ENCODE measurements at regions not wholly inside any gene's neighbourhood (a gene's known extent, or its start where the extent isn't known, plus 50 kb on each side); places are given as distances from the start of the nearest gene placed in this dataset.

GRCh38 chr6:1123386-1124375 is 188.2 kb upstream of the FOXQ1 start:
- no peaks in the 10 kb centered on the region for H3K9me3 ChIP-seq (ENCODE audit: insufficient read depth, low read depth, low read length)

GRCh38 chr6:1122083-1122482 is 189.8 kb upstream of the FOXQ1 start:
- H3K9me3 ChIP-seq (ENCODE audit: insufficient read depth, low read depth, low read length): no peaks in the 10 kb centered on the region

More at GRCh38 chr6:1123386-1124375, 188.2 kb upstream of the FOXQ1 start:
- H3K4me1 ChIP-seq (ENCODE audit: insufficient read depth, low read length): 0 out of 2 replicates have a peak, but pooled peaks cover 2% of the 10 kb centered on the region
- H3K27me3 ChIP-seq (ENCODE audit: insufficient read depth, low read length): no peaks in the 10 kb centered on the region
- no peaks in the 10 kb centered on the region for H3K36me3 ChIP-seq (ENCODE audit: insufficient read depth, low read depth, low read length)
- H3K4me3 ChIP-seq (ENCODE audit: low read length): no peak overlapping the region
- no peak overlapping the region; the same call in 1 of the 2 replicates for H3K9ac ChIP-seq (ENCODE audit: low read depth, low read length)
- H3K27ac ChIP-seq (ENCODE audit: low read length): no peak overlapping the region

GRCh38 chr6:1118287-1118647 is 193.6 kb upstream of the FOXQ1 start:
- peaks cover 5% of the 10 kb centered on the region; the same call in 1 of the 2 replicates for H3K27me3 ChIP-seq (ENCODE audit: insufficient read depth, low read length)
- H3K9ac ChIP-seq (ENCODE audit: low read depth, low read length): no peak overlapping the region
- H3K4me3 ChIP-seq (ENCODE audit: low read length): no peak overlapping the region
- no peaks in the 10 kb centered on the region for H3K9me3 ChIP-seq (ENCODE audit: insufficient read depth, low read depth, low read length)
- 0 out of 2 replicates have a peak, but pooled peaks cover 4% of the 10 kb centered on the region for H3K4me1 ChIP-seq (ENCODE audit: insufficient read depth, low read length)
- H3K27ac ChIP-seq (ENCODE audit: low read length): no peak overlapping the region
- H3K36me3 ChIP-seq (ENCODE audit: insufficient read depth, low read depth, low read length): no peaks in the 10 kb centered on the region

More at GRCh38 chr6:1122083-1122482, 189.8 kb upstream of the FOXQ1 start:
- Histone ChIP-seq H3K36me3 (ENCODE audit: insufficient read depth, low read depth, low read length) (no peaks in the 10 kb centered on the region), H3K4me3 (ENCODE audit: low read length) (no peak overlapping the region), H3K27ac (ENCODE audit: low read length) (no peak overlapping the region), H3K4me1 (ENCODE audit: insufficient read depth, low read length) (0 out of 2 replicates have a peak, but pooled peaks cover 4% of the 10 kb centered on the region), H3K27me3 (ENCODE audit: insufficient read depth, low read length) (no peaks in the 10 kb centered on the region), H3K9ac (ENCODE audit: low read depth, low read length) (no peak overlapping the region)

- peaks cover 5% of the 10 kb centered on the region; the same call in 1 of the 2 replicates for H3K27me3 ChIP-seq (ENCODE audit: insufficient read depth, low read length)
- no peak overlapping the region for H3K27ac ChIP-seq (ENCODE audit: low read length)
- no peaks in the 10 kb centered on the region for H3K9me3 ChIP-seq (ENCODE audit: insufficient read depth, low read depth, low read length)
- 0 out of 2 replicates have a peak, but pooled peaks cover 4% of the 10 kb centered on the region for H3K4me1 ChIP-seq (ENCODE audit: insufficient read depth, low read length)
- H3K9ac ChIP-seq (ENCODE audit: low read depth, low read length): no peak overlapping the region
- no peaks in the 10 kb centered on the region for H3K36me3 ChIP-seq (ENCODE audit: insufficient read depth, low read depth, low read length)
- H3K4me3 ChIP-seq (ENCODE audit: low read length): no peak overlapping the region
Measured at GRCh38 chr6:1117530-1118286, 194.2 kb upstream of the FOXQ1 start.

- H3K4me3 ChIP-seq (ENCODE audit: low read length): no peak overlapping the region
- no peaks in the 10 kb centered on the region for H3K9me3 ChIP-seq (ENCODE audit: insufficient read depth, low read depth, low read length)
- 0 out of 2 replicates have a peak, but pooled peaks cover 4% of the 10 kb centered on the region for H3K4me1 ChIP-seq (ENCODE audit: insufficient read depth, low read length)
- no peak overlapping the region for H3K9ac ChIP-seq (ENCODE audit: low read depth, low read length)
- no peak overlapping the region for H3K27ac ChIP-seq (ENCODE audit: low read length)
- no peaks in the 10 kb centered on the region for H3K36me3 ChIP-seq (ENCODE audit: insufficient read depth, low read depth, low read length)
- peaks cover 11% of the 10 kb centered on the region for H3K27me3 ChIP-seq (ENCODE audit: insufficient read depth, low read length)
Measured at GRCh38 chr6:1116149-1116548, 195.7 kb upstream of the FOXQ1 start.

- Histone ChIP-seq H3K27ac (ENCODE audit: low read length) (no peak overlapping the region), H3K4me3 (ENCODE audit: low read length) (no peak overlapping the region), H3K27me3 (ENCODE audit: insufficient read depth, low read length) (peaks cover 33% of the 10 kb centered on the region), H3K9me3 (ENCODE audit: insufficient read depth, low read depth, low read length) (no peaks in the 10 kb centered on the region), H3K36me3 (ENCODE audit: insufficient read depth, low read depth, low read length) (no peaks in the 10 kb centered on the region), H3K4me1 (ENCODE audit: insufficient read depth, low read length) (0 out of 2 replicates have a peak, but pooled peaks cover 4% of the 10 kb centered on the region), H3K9ac (ENCODE audit: low read depth, low read length) (no peak overlapping the region)
Measured at GRCh38 chr6:1113916-1114540, 197.9 kb upstream of the FOXQ1 start.

GRCh38 chr6:1111361-1111760 is 200.5 kb upstream of the FOXQ1 start:
- Histone ChIP-seq H3K9me3 (ENCODE audit: insufficient read depth, low read depth, low read length) (no peaks in the 10 kb centered on the region), H3K36me3 (ENCODE audit: insufficient read depth, low read depth, low read length) (no peaks in the 10 kb centered on the region), H3K9ac (ENCODE audit: low read depth, low read length) (no peak overlapping the region), H3K27ac (ENCODE audit: low read length) (no peak overlapping the region), H3K4me1 (ENCODE audit: insufficient read depth, low read length) (no peaks in the 10 kb centered on the region), H3K4me3 (ENCODE audit: low read length) (no peak overlapping the region), H3K27me3 (ENCODE audit: insufficient read depth, low read length) (peaks cover 59% of the 10 kb centered on the region)

GRCh38 chr6:1110941-1111349 is 201.0 kb upstream of the FOXQ1 start:
- Histone ChIP-seq H3K9ac (ENCODE audit: low read depth, low read length) (no peak overlapping the region), H3K4me3 (ENCODE audit: low read length) (no peak overlapping the region), H3K27ac (ENCODE audit: low read length) (no peak overlapping the region), H3K36me3 (ENCODE audit: insufficient read depth, low read depth, low read length) (no peaks in the 10 kb centered on the region), H3K4me1 (ENCODE audit: insufficient read depth, low read length) (no peaks in the 10 kb centered on the region), H3K27me3 (ENCODE audit: insufficient read depth, low read length) (peaks cover 64% of the 10 kb centered on the region), H3K9me3 (ENCODE audit: insufficient read depth, low read depth, low read length) (0 out of 2 replicates have a peak, but pooled peaks cover 2% of the 10 kb centered on the region)

GRCh38 chr6:1110164-1110563 is 201.7 kb upstream of the FOXQ1 start:
- H3K9ac ChIP-seq (ENCODE audit: low read depth, low read length): no peak overlapping the region
- 0 out of 2 replicates have a peak, but pooled peaks cover 3% of the 10 kb centered on the region for H3K9me3 ChIP-seq (ENCODE audit: insufficient read depth, low read depth, low read length)
- no peak overlapping the region for H3K4me3 ChIP-seq (ENCODE audit: low read length)
- H3K4me1 ChIP-seq (ENCODE audit: insufficient read depth, low read length): peaks cover 4% of the 10 kb centered on the region
- H3K27ac ChIP-seq (ENCODE audit: low read length): no peak overlapping the region
- no peaks in the 10 kb centered on the region for H3K36me3 ChIP-seq (ENCODE audit: insufficient read depth, low read depth, low read length)
- peaks cover 71% of the 10 kb centered on the region for H3K27me3 ChIP-seq (ENCODE audit: insufficient read depth, low read length)

GRCh38 chr6:1109134-1109533 is 202.8 kb upstream of the FOXQ1 start:
- Histone ChIP-seq H3K27ac (ENCODE audit: low read length) (no peak overlapping the region), H3K4me3 (ENCODE audit: low read length) (no peak overlapping the region), H3K27me3 (ENCODE audit: insufficient read depth, low read length) (peaks cover 77% of the 10 kb centered on the region), H3K36me3 (ENCODE audit: insufficient read depth, low read depth, low read length) (no peaks in the 10 kb centered on the region), H3K4me1 (ENCODE audit: insufficient read depth, low read length) (peaks cover 12% of the 10 kb centered on the region), H3K9me3 (ENCODE audit: insufficient read depth, low read depth, low read length) (0 out of 2 replicates have a peak, but pooled peaks cover 3% of the 10 kb centered on the region), H3K9ac (ENCODE audit: low read depth, low read length) (no peak overlapping the region)

- Histone ChIP-seq H3K27ac (ENCODE audit: low read length) (no peak overlapping the region), H3K36me3 (ENCODE audit: insufficient read depth, low read depth, low read length) (no peaks in the 10 kb centered on the region), H3K27me3 (ENCODE audit: insufficient read depth, low read length) (peaks cover 86% of the 10 kb centered on the region), H3K9me3 (ENCODE audit: insufficient read depth, low read depth, low read length) (0 out of 2 replicates have a peak, but pooled peaks cover 3% of the 10 kb centered on the region), H3K4me3 (ENCODE audit: low read length) (no peak overlapping the region), H3K4me1 (ENCODE audit: insufficient read depth, low read length) (peaks cover 13% of the 10 kb centered on the region), H3K9ac (ENCODE audit: low read depth, low read length) (no peak overlapping the region)
Measured at GRCh38 chr6:1108198-1108597, 203.7 kb upstream of the FOXQ1 start.

Measured in iPS-20b (cell line).